ENCODE measurements at regions not wholly inside any gene's neighbourhood (a gene's known extent, or its start where the extent isn't known, plus 50 kb on each side); places are given as distances from the start of the nearest gene placed in this dataset.

- H3K56ac ChIP-seq (replicated peaks; ENCODE audit: insufficient read length, low read depth, low read length): no peak overlapping the region
- no peaks in the 10 kb centered on the region for H3K79me1 ChIP-seq (ENCODE audit: low read depth, low read length)
- no peaks in the 10 kb centered on the region for H3K27me3 ChIP-seq (replicated peaks in 1 of 4; ENCODE audit: control insufficient read depth in 3 of 4, extremely low read depth in 1 of 4, insufficient read depth in 3 of 4, low read length in 3 of 4)
- H2BK12ac ChIP-seq (ENCODE audit: low read depth, low read length): no peak overlapping the region
- no peak overlapping the region for H3K4ac ChIP-seq (replicated peaks; ENCODE audit: insufficient read length, low read depth, low read length)
- no peak for TF ChIP-seq POU5F1 (IDR thresholded peaks at IDR 0.05; ENCODE audit: low read depth, low read length)
- no peak for TF ChIP-seq BRCA1 (IDR thresholded peaks at IDR 0.05; ENCODE audit: low read depth, low read length)
- no peak for TF ChIP-seq TBP (IDR thresholded peaks at IDR 0.05; ENCODE audit: low read depth, low read length)
- TF ChIP-seq CBX5 (IDR thresholded peaks at IDR 0.05; ENCODE audit: low read depth, low read length): no peak
- H3K23ac ChIP-seq (ENCODE audit: insufficient read length): no peak overlapping the region
- H3K23me2 ChIP-seq (ENCODE audit: low read depth, low read length): peaks cover 6% of the 10 kb centered on the region; the same call in 1 of the 2 replicates
- DNase-seq (ENCODE audit: low read depth in 1 of 2, low spot score in 2 of 2) (no peak), FAIRE-seq (no peak)
- H2BK5ac ChIP-seq (ENCODE audit: low read depth, low read length): no peak overlapping the region
- H4K91ac ChIP-seq (replicated peaks; ENCODE audit: insufficient read length, low read length): no peak overlapping the region
- H2BK120ac ChIP-seq (replicated peaks; ENCODE audit: low read depth, low read length): no peak overlapping the region
- no peaks in the 10 kb centered on the region for H3K4me1 ChIP-seq (replicated peaks in 1 of 4; ENCODE audit: control insufficient read depth in 3 of 4, insufficient read depth in 4 of 4, low read length in 3 of 4)
- H4K8ac ChIP-seq (ENCODE audit: extremely low read depth, insufficient read depth, low read length): no peak overlapping the region
- H2AK5ac ChIP-seq (ENCODE audit: low read depth, low read length): no peak overlapping the region
- no peak overlapping the region for H2BK20ac ChIP-seq (ENCODE audit: low read length)
- H2BK15ac ChIP-seq (ENCODE audit: low read length): no peak overlapping the region
- no peak overlapping the region for H3K4me3 ChIP-seq (ENCODE audit: extremely low read depth in 1 of 4, insufficient read depth in 2 of 4, low read depth in 3 of 4, low read length in 4 of 4)
- H4K5ac ChIP-seq (ENCODE audit: insufficient read length, low read depth, low read length): no peak overlapping the region
- ChIA-PET POLR2A (ENCODE audit: partially characterized antibody) (no interaction called here), CTCF (ENCODE audit: partially characterized antibody) (no interaction called here)
- H3K36me3 ChIP-seq (ENCODE audit: control insufficient read depth in 2 of 4, insufficient read depth in 4 of 4, low read length in 3 of 4): no peaks in the 10 kb centered on the region
- peaks cover 24 to 74% of the 10 kb centered on the region in 2 experiments for H3K9me3 ChIP-seq (ENCODE audit: insufficient read depth in 2 of 2, low read depth in 1 of 2, low read length in 1 of 2)
- no peak overlapping the region for H3K27ac ChIP-seq (ENCODE audit: low read depth, low read length)
- no peaks in the 10 kb centered on the region for H4K20me1 ChIP-seq (replicated peaks in 1 of 2; ENCODE audit: control insufficient read depth in 1 of 2, insufficient read depth in 2 of 2, low read length in 2 of 2)
- no peak overlapping the region for H2AFZ ChIP-seq (ENCODE audit: low read length)
- H3K14ac ChIP-seq (ENCODE audit: insufficient read length): no peak overlapping the region
- H3K9ac ChIP-seq (replicated peaks in 1 of 4; ENCODE audit: extremely low read depth in 1 of 4, low read depth in 3 of 4, low read length in 3 of 4): no peak overlapping the region
- WGBS, 2 experiments (ENCODE audit: extremely low coverage in 1 of 2, insufficient coverage in 1 of 2, insufficient read length in 1 of 2, insufficient replicate concordance in 2 of 2, low coverage in 1 of 2, low lambda C conversion rate in 2 of 2, missing lambda C conversion rate in 1 of 2): 68% methylated on average over 4 of the region's 4 CpGs; no CpG with 5 or more reads in 1 of the 2 experiments
- no peaks in the 10 kb centered on the region for H3K79me2 ChIP-seq (ENCODE audit: control insufficient read depth in 1 of 2, insufficient read depth in 2 of 2, low read length in 2 of 2)
- H3K4me2 ChIP-seq (ENCODE audit: insufficient read depth in 1 of 2, low read depth in 2 of 2, low read length in 2 of 2): no peak overlapping the region
- no peak overlapping the region for H3K18ac ChIP-seq (ENCODE audit: extremely low read depth, low read length)
Measured at GRCh38 chr14:105701456-105702274, 175.3 kb downstream of the TMEM121 start.

All from H1 (cell line).